BLaER1 treated with 17β-estradiol and CSF1 and Interleukin-3, amounts not matched to agents 10 nM and 100 nM (cell line): ENCODE measurements at regions not wholly inside any gene's neighbourhood (a gene's known extent, or its start where the extent isn't known, plus 50 kb on each side); places are given as distances from the start of the nearest gene placed in this dataset.
A peak's percentile ranks its signal among the peaks of the same experiment; 100 is the strongest.

Experiments used
- H3K27ac ChIP-seq, 11 experiments: shearing (Covaris generic); formaldehyde crosslinking; 2 replicates each; pipeline ENCODE4 v1.8.1; 2022
- H3K27me3 ChIP-seq, 11 experiments: shearing (Covaris generic); formaldehyde crosslinking; 2 replicates each; pipeline ENCODE4 v1.8.1; 2022
- H3K36me3 ChIP-seq, 11 experiments: shearing (Covaris generic); formaldehyde crosslinking; 2 replicates each; pipeline ENCODE4 v1.8.1; 2022
- H3K4me1 ChIP-seq, 10 experiments: shearing (Covaris generic); formaldehyde crosslinking; 2 replicates each; pipeline ENCODE4 v1.8.1; 2022
- H3K4me2 ChIP-seq, 11 experiments: shearing (Covaris generic); formaldehyde crosslinking; 2 replicates each; pipeline ENCODE4 v1.8.1; 2022
- H3K4me3 ChIP-seq, 10 experiments: shearing (Covaris generic); formaldehyde crosslinking; 2 replicates each; pipeline ENCODE4 v1.8.1; 2022
- H3K9ac ChIP-seq, 11 experiments: shearing (Covaris generic); formaldehyde crosslinking; 2 replicates each; pipeline ENCODE4 v1.8.1; 2022
- H3K9me3 ChIP-seq, 11 experiments: shearing (Covaris generic); formaldehyde crosslinking; replicated peaks in 1 of 11; 2 replicates each; pipeline ENCODE4 v1.8.1; 2022
- H4K20me1 ChIP-seq, 11 experiments: shearing (Covaris generic); formaldehyde crosslinking; 2 replicates each; pipeline ENCODE4 v1.8.1; 2022
- Cebpa-rat ChIP-seq, 11 experiments: shearing (Covaris generic); IDR thresholded peaks; 2 replicates each; pipeline ENCODE4 v1.8.1; 2022

- Histone ChIP-seq H3K4me3 (no peak overlapping the region), H3K4me2 (peak overlapping the region in 5 of 11 experiments; percentile 1 to 30 (median 28); a peak in 8 of 22 replicates), H3K4me1 (peaks cover 0 to 9% (median 5%) of the 10 kb centered on the region in 10 experiments; a peak in 9 of 20 replicates), H3K9me3 (no peaks in the 10 kb centered on the region), H3K9ac (no peak overlapping the region), H3K27me3 (no peaks in the 10 kb centered on the region), H3K36me3 (no peaks in the 10 kb centered on the region), H4K20me1 (no peaks in the 10 kb centered on the region), H3K27ac (no peak overlapping the region)
- TF ChIP-seq Cebpa-rat (IDR thresholded peaks at IDR 0.05), result no peak
Observed at GRCh38 chr2:75416420-75417342, 144.1 kb downstream of the EVA1A start.

GRCh38 chr2:75415731-75416130 is 145.0 kb downstream of the EVA1A start:
- Histone ChIP-seq H3K9me3 (peaks cover under 1 to 4% (median 2%) of the 10 kb centered on the region in 11 experiments; a peak in 14 of 22 replicates), H4K20me1 (no peaks in the 10 kb centered on the region), H3K27me3 (no peaks in the 10 kb centered on the region), H3K4me1 (peaks cover 0 to 9% (median 5%) of the 10 kb centered on the region in 10 experiments; a peak in 9 of 20 replicates), H3K27ac (no peak overlapping the region), H3K36me3 (no peaks in the 10 kb centered on the region), H3K4me3 (no peak overlapping the region), H3K4me2 (no peak overlapping the region), H3K9ac (no peak overlapping the region)
- no peak for TF ChIP-seq Cebpa-rat (IDR thresholded peaks at IDR 0.05)

- no peak overlapping the region for H3K4me2 ChIP-seq
- no peak for TF ChIP-seq Cebpa-rat (IDR thresholded peaks at IDR 0.05)
Observed at GRCh38 chr2:75415111-75415626, 145.6 kb downstream of the EVA1A start.

GRCh38 chr2:75411574-75411973 is 149.2 kb downstream of the EVA1A start:
- Histone ChIP-seq H3K27me3 (no peaks in the 10 kb centered on the region), H3K4me2 (no peak overlapping the region), H3K4me3 (no peak overlapping the region), H4K20me1 (no peaks in the 10 kb centered on the region), H3K27ac (no peak overlapping the region), H3K9ac (no peak overlapping the region), H3K4me1 (peaks cover 0 to 2% (median 1%) of the 10 kb centered on the region in 10 experiments; a peak in 9 of 20 replicates), H3K36me3 (no peaks in the 10 kb centered on the region), H3K9me3 (peaks cover 6 to 16% (median 12%) of the 10 kb centered on the region in 11 experiments; a peak in 19 of 22 replicates)
- no peak for TF ChIP-seq Cebpa-rat (IDR thresholded peaks at IDR 0.05)

More at GRCh38 chr2:75415111-75415626, 145.6 kb downstream of the EVA1A start:
- Histone ChIP-seq H3K36me3 (no peaks in the 10 kb centered on the region), H3K27me3 (no peaks in the 10 kb centered on the region), H3K4me3 (no peak overlapping the region), H3K9ac (no peak overlapping the region), H4K20me1 (no peaks in the 10 kb centered on the region), H3K9me3 (peaks cover 3 to 8% (median 7%) of the 10 kb centered on the region in 11 experiments; a peak in 15 of 22 replicates), H3K27ac (no peak overlapping the region), H3K4me1 (peaks cover 0 to 9% (median 5%) of the 10 kb centered on the region in 10 experiments; a peak in 9 of 20 replicates)

GRCh38 chr2:75410702-75411101 is 150.0 kb downstream of the EVA1A start:
- peaks cover 6 to 16% (median 12%) of the 10 kb centered on the region in 11 experiments; a peak in 19 of 22 replicates for H3K9me3 ChIP-seq
- TF ChIP-seq Cebpa-rat (IDR thresholded peaks at IDR 0.05), result no peak
- no peaks in the 10 kb centered on the region for H4K20me1 ChIP-seq
- H3K36me3 ChIP-seq, result no peaks in the 10 kb centered on the region
- no peak overlapping the region for H3K9ac ChIP-seq
- H3K27me3 ChIP-seq, result no peaks in the 10 kb centered on the region
- H3K4me1 ChIP-seq, result no peaks in the 10 kb centered on the region
- no peak overlapping the region for H3K27ac ChIP-seq
- H3K4me2 ChIP-seq, result no peak overlapping the region
- H3K4me3 ChIP-seq, result no peak overlapping the region

- H3K4me3 ChIP-seq, result no peak overlapping the region
- no peaks in the 10 kb centered on the region for H3K36me3 ChIP-seq
- H4K20me1 ChIP-seq, result no peaks in the 10 kb centered on the region
- no peaks in the 10 kb centered on the region for H3K4me1 ChIP-seq
- H3K27ac ChIP-seq, result no peak overlapping the region
- no peaks in the 10 kb centered on the region for H3K27me3 ChIP-seq
- peaks cover 6 to 16% (median 12%) of the 10 kb centered on the region in 11 experiments; a peak in 19 of 22 replicates for H3K9me3 ChIP-seq
- no peak overlapping the region for H3K4me2 ChIP-seq
- no peak overlapping the region for H3K9ac ChIP-seq
- TF ChIP-seq Cebpa-rat (IDR thresholded peaks at IDR 0.05), result no peak
Observed at GRCh38 chr2:75408771-75409170, 152.0 kb downstream of the EVA1A start.

GRCh38 chr2:75407038-75407530 is 153.7 kb downstream of the EVA1A start:
- Histone ChIP-seq H3K27ac (no peak overlapping the region), H3K9me3 (peaks cover 6 to 16% (median 12%) of the 10 kb centered on the region in 11 experiments; a peak in 19 of 22 replicates), H3K27me3 (no peaks in the 10 kb centered on the region), H3K4me2 (no peak overlapping the region), H4K20me1 (no peaks in the 10 kb centered on the region), H3K36me3 (no peaks in the 10 kb centered on the region), H3K4me1 (no peaks in the 10 kb centered on the region), H3K4me3 (no peak overlapping the region), H3K9ac (no peak overlapping the region)
- no peak for TF ChIP-seq Cebpa-rat (IDR thresholded peaks at IDR 0.05)

GRCh38 chr2:75406131-75406581 is 154.6 kb downstream of the EVA1A start:
- H3K4me2 ChIP-seq, result no peak overlapping the region
- H3K36me3 ChIP-seq, result no peaks in the 10 kb centered on the region
- no peak for TF ChIP-seq Cebpa-rat (IDR thresholded peaks at IDR 0.05)
- no peaks in the 10 kb centered on the region for H3K27me3 ChIP-seq
- H3K9ac ChIP-seq, result no peak overlapping the region
- H3K4me1 ChIP-seq, result no peaks in the 10 kb centered on the region
- H3K9me3 ChIP-seq, result peaks cover 6 to 16% (median 12%) of the 10 kb centered on the region in 11 experiments; a peak in 19 of 22 replicates
- no peaks in the 10 kb centered on the region for H4K20me1 ChIP-seq
- H3K27ac ChIP-seq, result no peak overlapping the region
- no peak overlapping the region for H3K4me3 ChIP-seq

- H3K4me3 ChIP-seq, result no peak overlapping the region
- H3K9ac ChIP-seq, result no peak overlapping the region
- H3K27me3 ChIP-seq, result no peaks in the 10 kb centered on the region; a peak in 1 of 22 replicates
- TF ChIP-seq Cebpa-rat (IDR thresholded peaks at IDR 0.05), result no peak
- H3K9me3 ChIP-seq, result peaks cover 0 to 7% (median 5%) of the 10 kb centered on the region in 11 experiments; a peak in 12 of 22 replicates
- no peaks in the 10 kb centered on the region for H4K20me1 ChIP-seq
- no peak overlapping the region for H3K27ac ChIP-seq
- H3K4me2 ChIP-seq, result no peak overlapping the region
- H3K36me3 ChIP-seq, result no peaks in the 10 kb centered on the region
- no peaks in the 10 kb centered on the region for H3K4me1 ChIP-seq
Observed at GRCh38 chr2:75405000-75405399, 155.7 kb downstream of the EVA1A start.
